PC-3 (cell line): ENCODE measurements at regions not wholly inside any gene's neighbourhood (a gene's known extent, or its start where the extent isn't known, plus 50 kb on each side); places are given as distances from the start of the nearest gene placed in this dataset.

ENCODE experiments used
- ATAC-seq: fragments of 200-7000 bp; cut with Tn5 transposase; 2 replicates; pipeline ENCODE4 v1.9.1; 2020; ENCODE audit warnings: mild to moderate bottlenecking, moderate library complexity
- BruUV-seq: library from RNA; stranded (reverse); fragments of 400-500 nt; replicated peaks from 2 replicates; lab custom pipeline; 2021; lab: Mats Ljungman, UMichigan
- CTCF ChIA-PET: fragments of 300-600 bp; sonication (Branson Sonifier 250); formaldehyde crosslinking; loops from one replicate; lab custom pipeline; 2022; ENCODE audit warnings: antibody characterized with exemption; lab: Charles Lee
- POLR2A ChIA-PET: fragments of 300-600 bp; sonication (Branson Sonifier 250); formaldehyde crosslinking; loops from one replicate; lab custom pipeline; 2022; ENCODE audit warnings: antibody characterized with exemption; ENCODE audit not compliant: unreplicated experiment; lab: Charles Lee
- DNase-seq: peaks from one replicate; pipeline ENCODE4 v3.0.0-alpha.2; 2015
- H2AFZ ChIP-seq: fragments of 300-600 bp; sonication (generic); 2 replicates; pipeline ENCODE4 v1.6.0; 2016; ENCODE audit warnings: antibody characterized with exemption, low read length
- H3F3A ChIP-seq: fragments of 300-600 bp; sonication (generic); one replicate; pipeline ENCODE4 v1.6.0; 2017; ENCODE audit warnings: antibody characterized with exemption, low read length, control low read depth, mild to moderate bottlenecking; ENCODE audit not compliant: unreplicated experiment
- H3K27ac ChIP-seq: fragments of 300-600 bp; sonication (generic); 2 replicates; pipeline ENCODE4 v1.5.1; 2016; ENCODE audit warnings: mild to moderate bottlenecking, low read length
- H3K27me3 ChIP-seq: fragments of 300-600 bp; sonication (generic); 2 replicates; pipeline ENCODE4 v1.6.1; 2016; ENCODE audit warnings: low read length, mixed read lengths
- H3K36me3 ChIP-seq: fragments of 300-600 bp; sonication (generic); 2 replicates; pipeline ENCODE4 v1.6.1; 2016; ENCODE audit warnings: low read depth, mixed run types, low read length, mixed read lengths
- H3K4me1 ChIP-seq: fragments of 300-600 bp; sonication (generic); 2 replicates; pipeline ENCODE4 v1.5.1; 2016; ENCODE audit warnings: low read length; ENCODE audit not compliant: insufficient read depth
- H3K4me2 ChIP-seq: fragments of 300-600 bp; sonication (generic); 2 replicates; pipeline ENCODE4 v1.6.0; 2016; ENCODE audit warnings: low read length
- H3K4me3 ChIP-seq: fragments of 300-600 bp; sonication (generic); 2 replicates; pipeline ENCODE4 v1.5.1; 2016; ENCODE audit warnings: mild to moderate bottlenecking, low read length, mixed read lengths
- H3K79me2 ChIP-seq: fragments of 300-600 bp; sonication (generic); 2 replicates; pipeline ENCODE4 v1.6.1; 2017; ENCODE audit warnings: low read length, mixed read lengths
- H3K9ac ChIP-seq: fragments of 300-600 bp; sonication (generic); 2 replicates; pipeline ENCODE4 v1.6.0; 2016; ENCODE audit warnings: mild to moderate bottlenecking, low read length
- H3K9me2 ChIP-seq: fragments of 300-600 bp; sonication (generic); replicated peaks from 2 replicates; pipeline ENCODE4 v1.6.1; 2016; ENCODE audit warnings: mixed run types, low read length, mixed read lengths
- H3K9me3 ChIP-seq: fragments of 300-600 bp; sonication (generic); 2 replicates; pipeline ENCODE4 v1.6.1; 2016; ENCODE audit warnings: low read length, mixed read lengths
- H4K20me1 ChIP-seq: fragments of 300-600 bp; sonication (generic); 2 replicates; pipeline ENCODE4 v1.6.1; 2016; ENCODE audit warnings: low read length, mixed read lengths
- CTCF ChIP-seq: fragments of 300-600 bp; sonication (generic); conservative IDR thresholded peaks from 2 replicates; pipeline ENCODE4 v1.5.1; 2017; ENCODE audit warnings: antibody characterized with exemption, low read depth, mild to moderate bottlenecking, low read length
- EZH2 ChIP-seq: fragments of 300-600 bp; sonication (generic); IDR thresholded peaks from one replicate; pipeline ENCODE4 v1.6.1; 2017; ENCODE audit warnings: antibody characterized with exemption, mild to moderate bottlenecking, low read length; ENCODE audit not compliant: unreplicated experiment
- EZH2phosphoT487 ChIP-seq: fragments of 300-600 bp; sonication (generic); IDR thresholded peaks from 2 replicates; pipeline ENCODE4 v1.6.1; 2018; ENCODE audit warnings: mild to moderate bottlenecking, antibody characterized with exemption, low read length, borderline replicate concordance
- intact Hi-C: fragments of 100-400 bp; cut with micrococcal nuclease; formaldehyde crosslinking; loops from 2 replicates; pipeline ENCODE4 v1.9.0; 2023

- TF ChIP-seq EZH2: no peak
- no peak for TF ChIP-seq EZH2phosphoT487
- TF ChIP-seq CTCF: no peak
- Histone ChIP-seq H3K27ac (no peak overlapping the region), H3K36me3 (no peaks in the 10 kb centered on the region), H2AFZ (no peak overlapping the region), H4K20me1 (no peaks in the 10 kb centered on the region), H3K9me2 (no peaks in the 10 kb centered on the region), H3K9ac (no peak overlapping the region), H3K27me3 (no peaks in the 10 kb centered on the region), H3K9me3 (no peaks in the 10 kb centered on the region), H3K4me1 (0 out of 2 replicates have a peak, but pooled peaks cover 6% of the 10 kb centered on the region), H3K4me2 (no peak overlapping the region), H3K79me2 (no peaks in the 10 kb centered on the region), H3F3A (no peaks in the 10 kb centered on the region), H3K4me3 (no peak overlapping the region)
- no peak for ATAC-seq
- ChIA-PET CTCF (no interaction called here), POLR2A (no interaction called here)
- intact Hi-C loops: no loop called here
- DNase-seq: no peak
- BruUV-seq: no TSS peak
Measured at GRCh38 chr1:101139821-101140718, 96.7 kb upstream of the S1PR1 start.

GRCh38 chr1:101139130-101139529, 97.7 kb upstream of the S1PR1 start:
- Histone ChIP-seq H3K9me2 (no peaks in the 10 kb centered on the region), H3K27me3 (no peaks in the 10 kb centered on the region), H3K9me3 (no peaks in the 10 kb centered on the region), H3K36me3 (no peaks in the 10 kb centered on the region), H3K4me2 (no peak overlapping the region), H3K4me1 (0 out of 2 replicates have a peak, but pooled peaks cover 6% of the 10 kb centered on the region), H3K9ac (no peak overlapping the region), H3K4me3 (no peak overlapping the region), H2AFZ (no peak overlapping the region), H3K27ac (no peak overlapping the region), H3F3A (no peaks in the 10 kb centered on the region), H4K20me1 (no peaks in the 10 kb centered on the region), H3K79me2 (no peaks in the 10 kb centered on the region)
- no peak for TF ChIP-seq EZH2
- no peak for TF ChIP-seq CTCF
- TF ChIP-seq EZH2phosphoT487: no peak
- ATAC-seq (no peak), DNase-seq (no peak)
- BruUV-seq: no TSS peak
- POLR2A ChIA-PET: no interaction called here
- CTCF ChIA-PET: interaction anchor here (1.0 kb wide), 1 partner anchor 100 kb away, joined by 5 read pairs; no protein-coding TSS in a partner anchor
- intact Hi-C loops: no loop called here
